ENCODE measurements at regions not wholly inside any gene's neighbourhood (a gene's known extent, or its start where the extent isn't known, plus 50 kb on each side); places are given as distances from the start of the nearest gene placed in this dataset.

- DNase-seq (ENCODE audit: low read depth in 4 of 4, low spot score in 1 of 4), result no peak
These were observed 195.2 kb upstream of the POU3F1 start for GRCh38 chr1:38241594-38242334.

- no peak for DNase-seq (ENCODE audit: low read depth in 4 of 4, low spot score in 1 of 4)
These were observed 194.0 kb upstream of the POU3F1 start for GRCh38 chr1:38240618-38241017.

GRCh38 chr1:38239258-38239835 is 192.8 kb upstream of the POU3F1 start:
- DNase-seq (ENCODE audit: low read depth in 4 of 4, low spot score in 1 of 4), result no peak

- no peak for DNase-seq (ENCODE audit: low read depth in 4 of 4, low spot score in 1 of 4)
These were observed 191.7 kb upstream of the POU3F1 start for GRCh38 chr1:38238294-38238693.

- no peak for DNase-seq (ENCODE audit: low read depth in 4 of 4, low spot score in 1 of 4)
These were observed 189.1 kb upstream of the POU3F1 start for GRCh38 chr1:38235705-38236104.

GRCh38 chr1:38231941-38232340 is 185.3 kb upstream of the POU3F1 start:
- DNase-seq (ENCODE audit: low read depth in 4 of 4, low spot score in 1 of 4), result no peak

GRCh38 chr1:38228718-38229117 is 182.1 kb upstream of the POU3F1 start:
- DNase-seq (ENCODE audit: low read depth in 4 of 4, low spot score in 1 of 4), result no peak

- DNase-seq (ENCODE audit: low read depth in 4 of 4, low spot score in 1 of 4), result no peak
These were observed 179.2 kb upstream of the POU3F1 start for GRCh38 chr1:38225745-38226144.

- no peak for DNase-seq (ENCODE audit: low read depth in 4 of 4, low spot score in 1 of 4)
These were observed 176.8 kb upstream of the POU3F1 start for GRCh38 chr1:38223391-38223790.

- no peak for DNase-seq (ENCODE audit: low read depth in 4 of 4, low spot score in 1 of 4)
These were observed 176.3 kb upstream of the POU3F1 start for GRCh38 chr1:38222891-38223290.

- no peak for DNase-seq (ENCODE audit: low read depth in 4 of 4, low spot score in 1 of 4)
These were observed 174.5 kb upstream of the POU3F1 start for GRCh38 chr1:38221006-38221649.

- no peak for DNase-seq (ENCODE audit: low read depth in 4 of 4, low spot score in 1 of 4)
These were observed 170.7 kb upstream of the POU3F1 start for GRCh38 chr1:38217316-38217715.

GRCh38 chr1:38213646-38214434 is 167.2 kb upstream of the POU3F1 start:
- DNase-seq (ENCODE audit: low read depth in 4 of 4, low spot score in 1 of 4), result no peak

GRCh38 chr1:38210895-38211177 is 164.2 kb upstream of the POU3F1 start:
- no peak for DNase-seq (ENCODE audit: low read depth in 4 of 4, low spot score in 1 of 4)

- no peak for DNase-seq (ENCODE audit: low read depth in 4 of 4, low spot score in 1 of 4)
These were observed 163.7 kb upstream of the POU3F1 start for GRCh38 chr1:38210021-38210894.

GRCh38 chr1:38208716-38209632 is 162.4 kb upstream of the POU3F1 start:
- no peak for DNase-seq (ENCODE audit: low read depth in 4 of 4, low spot score in 1 of 4)

GRCh38 chr1:38207906-38208305 is 161.3 kb upstream of the POU3F1 start:
- DNase-seq (ENCODE audit: low read depth in 4 of 4, low spot score in 1 of 4), result no peak

- DNase-seq (ENCODE audit: low read depth in 4 of 4, low spot score in 1 of 4), result no peak
These were observed 160.7 kb upstream of the POU3F1 start for GRCh38 chr1:38207275-38207674.

- DNase-seq (ENCODE audit: low read depth in 4 of 4, low spot score in 1 of 4), result no peak
These were observed 158.1 kb upstream of the POU3F1 start for GRCh38 chr1:38204698-38205097.

GRCh38 chr1:38203441-38203840 is 156.8 kb upstream of the POU3F1 start:
- no peak for DNase-seq (ENCODE audit: low read depth in 4 of 4, low spot score in 1 of 4)

Data from stimulated activated CD4-positive, alpha-beta T cell treated with anti-CD3 and anti-CD28 coated beads, Interleukin-1b, Interleukin-23, amount 100 ng/mL, for 24 hours (primary cell).